ENCODE measurements at regions not wholly inside any gene's neighbourhood (a gene's known extent, or its start where the extent isn't known, plus 50 kb on each side); places are given as distances from the start of the nearest gene placed in this dataset.

GRCh38 chr14:38669027-38669426, 413.1 kb upstream of the CLEC14A start:
- Histone ChIP-seq H3K4me3 (replicated peaks in 1 of 3; ENCODE audit: low read depth in 2 of 3, low read length in 3 of 3) (no peak overlapping the region), H3K9ac (ENCODE audit: insufficient read depth, low read length, poor library complexity, severe bottlenecking) (no peak overlapping the region), H3K79me2 (ENCODE audit: insufficient read depth, low read length) (no peaks in the 10 kb centered on the region), H4K20me1 (ENCODE audit: insufficient read depth, low read length) (no peaks in the 10 kb centered on the region), H3K36me3 (replicated peaks in 1 of 2; ENCODE audit: control insufficient read depth in 1 of 2, insufficient read depth in 2 of 2, low read length in 2 of 2) (no peaks in the 10 kb centered on the region), H3K4me2 (replicated peaks; ENCODE audit: extremely low read depth, low read length, poor library complexity, severe bottlenecking) (no peak overlapping the region), H3K4me1 (ENCODE audit: control insufficient read depth in 1 of 2, insufficient read depth in 2 of 2, low read length in 2 of 2) (no peaks in the 10 kb centered on the region), H2AFZ (ENCODE audit: insufficient read depth, low read depth, low read length, poor library complexity, severe bottlenecking) (no peak overlapping the region), H3K27me3 (ENCODE audit: control insufficient read depth in 2 of 2, insufficient read depth in 2 of 2, low read length in 2 of 2) (no peaks in the 10 kb centered on the region), H3K27ac (ENCODE audit: low read depth in 1 of 2, low read length in 2 of 2) (no peak overlapping the region), H3K9me3 (replicated peaks in 1 of 2; ENCODE audit: control insufficient read depth in 1 of 2, insufficient read depth in 1 of 2, low read length in 2 of 2) (no peaks in the 10 kb centered on the region)
- peaks cover 0 to 9% (median 6%) of the 10 kb centered on the region in 7 donors for H3K9me3 Mint-ChIP-seq
- no peaks in the 10 kb centered on the region for H3K4me1 Mint-ChIP-seq
- no peaks in the 10 kb centered on the region for H3K36me3 Mint-ChIP-seq
- H3K4me3 Mint-ChIP-seq, result no peak overlapping the region
- H3K27ac Mint-ChIP-seq, result no peak overlapping the region
- DNase-seq, result no peak
- WGBS (ENCODE audit: insufficient coverage), result no CpG with 5 or more reads among the region's 3 CpGs
- H3K27me3 Mint-ChIP-seq (ENCODE audit: low read depth in 3 of 3), result peaks cover 1 to 3% (median 2%) of the 10 kb centered on the region in 3 donors
- TF ChIP-seq, protein P1, sequence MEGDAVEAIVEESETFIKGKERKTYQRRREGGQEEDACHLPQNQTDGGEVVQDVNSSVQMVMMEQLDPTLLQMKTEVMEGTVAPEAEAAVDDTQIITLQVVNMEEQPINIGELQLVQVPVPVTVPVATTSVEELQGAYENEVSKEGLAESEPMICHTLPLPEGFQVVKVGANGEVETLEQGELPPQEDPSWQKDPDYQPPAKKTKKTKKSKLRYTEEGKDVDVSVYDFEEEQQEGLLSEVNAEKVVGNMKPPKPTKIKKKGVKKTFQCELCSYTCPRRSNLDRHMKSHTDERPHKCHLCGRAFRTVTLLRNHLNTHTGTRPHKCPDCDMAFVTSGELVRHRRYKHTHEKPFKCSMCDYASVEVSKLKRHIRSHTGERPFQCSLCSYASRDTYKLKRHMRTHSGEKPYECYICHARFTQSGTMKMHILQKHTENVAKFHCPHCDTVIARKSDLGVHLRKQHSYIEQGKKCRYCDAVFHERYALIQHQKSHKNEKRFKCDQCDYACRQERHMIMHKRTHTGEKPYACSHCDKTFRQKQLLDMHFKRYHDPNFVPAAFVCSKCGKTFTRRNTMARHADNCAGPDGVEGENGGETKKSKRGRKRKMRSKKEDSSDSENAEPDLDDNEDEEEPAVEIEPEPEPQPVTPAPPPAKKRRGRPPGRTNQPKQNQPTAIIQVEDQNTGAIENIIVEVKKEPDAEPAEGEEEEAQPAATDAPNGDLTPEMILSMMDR (IDR thresholded peaks at IDR 0.05), result no peak
- intact Hi-C loops (cut with micrococcal nuclease), result no loop called here

- Histone ChIP-seq H3K79me2 (ENCODE audit: insufficient read depth, low read length) (no peaks in the 10 kb centered on the region), H3K27me3 (ENCODE audit: control insufficient read depth in 2 of 2, insufficient read depth in 2 of 2, low read length in 2 of 2) (no peaks in the 10 kb centered on the region), H3K4me1 (ENCODE audit: control insufficient read depth in 1 of 2, insufficient read depth in 2 of 2, low read length in 2 of 2) (no peaks in the 10 kb centered on the region), H3K36me3 (replicated peaks in 1 of 2; ENCODE audit: control insufficient read depth in 1 of 2, insufficient read depth in 2 of 2, low read length in 2 of 2) (no peaks in the 10 kb centered on the region), H3K27ac (ENCODE audit: low read depth in 1 of 2, low read length in 2 of 2) (no peak overlapping the region), H3K9me3 (replicated peaks in 1 of 2; ENCODE audit: control insufficient read depth in 1 of 2, insufficient read depth in 1 of 2, low read length in 2 of 2) (no peaks in the 10 kb centered on the region), H3K4me2 (replicated peaks; ENCODE audit: extremely low read depth, low read length, poor library complexity, severe bottlenecking) (no peak overlapping the region), H2AFZ (ENCODE audit: insufficient read depth, low read depth, low read length, poor library complexity, severe bottlenecking) (no peak overlapping the region), H3K9ac (ENCODE audit: insufficient read depth, low read length, poor library complexity, severe bottlenecking) (no peak overlapping the region), H3K4me3 (replicated peaks in 1 of 3; ENCODE audit: low read depth in 2 of 3, low read length in 3 of 3) (no peak overlapping the region), H4K20me1 (ENCODE audit: insufficient read depth, low read length) (no peaks in the 10 kb centered on the region)
- no CpG with 5 or more reads among the region's 1 CpG for WGBS (ENCODE audit: insufficient coverage)
- Mint-ChIP-seq H3K27ac (no peak overlapping the region), H3K9me3 (peaks cover 0 to 2% (median 0%) of the 10 kb centered on the region in 7 donors), H3K4me1 (no peaks in the 10 kb centered on the region), H3K36me3 (no peaks in the 10 kb centered on the region), H3K27me3 (ENCODE audit: low read depth in 3 of 3) (peaks cover 1 to 3% (median 2%) of the 10 kb centered on the region in 3 donors), H3K4me3 (no peak overlapping the region)
- TF ChIP-seq, protein P1 (IDR thresholded peaks at IDR 0.05), result no peak
- no peak for DNase-seq
- intact Hi-C loops (cut with micrococcal nuclease), result no loop called here
Measured at GRCh38 chr14:38663382-38663781, 407.5 kb upstream of the CLEC14A start.
